AG04449 (cell line): ENCODE measurements at regions not wholly inside any gene's neighbourhood (a gene's known extent, or its start where the extent isn't known, plus 50 kb on each side); places are given as distances from the start of the nearest gene placed in this dataset.

ENCODE experiments used
- CTCF ChIA-PET: fragments of 350-600 bp; formaldehyde crosslinking; extraction: SDS; loops from one replicate; lab custom pipeline; 2021; ENCODE audit warnings: antibody characterized with exemption; lab: Yijun Ruan, JAX
- POLR2A ChIA-PET: fragments of 400-600, 350-600 bp; formaldehyde crosslinking; extraction: SDS; loops from one replicate; lab custom pipeline; 2020; ENCODE audit warnings: antibody characterized with exemption, inconsistent platforms; lab: Yijun Ruan, JAX
- DNase-seq: peaks from one replicate; pipeline ENCODE4 v3.0.0-alpha.2; 2010; ENCODE audit warnings: low read depth, low spot score
- H3K4me3 ChIP-seq: 2 replicates; pipeline ENCODE4 v1.5.1; 2011; ENCODE audit warnings: low read depth, mild to moderate bottlenecking, control low read depth, low read length
- CTCF ChIP-seq: IDR thresholded peaks from one replicate; pipeline ENCODE4 v1.5.1; 2011; ENCODE audit warnings: mild to moderate bottlenecking, moderate library complexity, low read length, control low read depth, inconsistent platforms; ENCODE audit not compliant: insufficient read depth; ENCODE audit errors: missing control alignments

DNA sequence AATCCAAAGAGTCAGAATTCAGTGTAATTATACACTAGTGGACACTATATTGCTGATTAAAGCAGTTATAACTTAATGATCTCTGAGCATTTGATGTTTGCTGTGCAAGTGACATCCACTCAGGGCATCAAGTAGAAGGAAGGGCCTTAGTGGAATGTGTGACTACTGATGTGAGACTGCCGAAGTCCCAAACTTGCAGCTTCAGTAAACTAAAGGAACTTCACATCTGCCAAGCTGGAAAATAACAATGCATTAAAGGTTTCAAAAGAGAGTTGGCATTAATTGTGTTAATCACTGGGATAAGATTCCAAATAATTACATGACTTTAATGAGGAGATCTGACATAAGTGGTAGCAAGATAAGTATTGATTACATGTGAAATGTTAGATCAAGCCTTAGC lies 52.5 kb upstream of the SLC25A4 start:
- no peak for TF ChIP-seq CTCF
- DNase-seq: no peak
- ChIA-PET CTCF (no interaction called here), POLR2A (no interaction called here)
- H3K4me3 ChIP-seq: no peak overlapping the region

DNA sequence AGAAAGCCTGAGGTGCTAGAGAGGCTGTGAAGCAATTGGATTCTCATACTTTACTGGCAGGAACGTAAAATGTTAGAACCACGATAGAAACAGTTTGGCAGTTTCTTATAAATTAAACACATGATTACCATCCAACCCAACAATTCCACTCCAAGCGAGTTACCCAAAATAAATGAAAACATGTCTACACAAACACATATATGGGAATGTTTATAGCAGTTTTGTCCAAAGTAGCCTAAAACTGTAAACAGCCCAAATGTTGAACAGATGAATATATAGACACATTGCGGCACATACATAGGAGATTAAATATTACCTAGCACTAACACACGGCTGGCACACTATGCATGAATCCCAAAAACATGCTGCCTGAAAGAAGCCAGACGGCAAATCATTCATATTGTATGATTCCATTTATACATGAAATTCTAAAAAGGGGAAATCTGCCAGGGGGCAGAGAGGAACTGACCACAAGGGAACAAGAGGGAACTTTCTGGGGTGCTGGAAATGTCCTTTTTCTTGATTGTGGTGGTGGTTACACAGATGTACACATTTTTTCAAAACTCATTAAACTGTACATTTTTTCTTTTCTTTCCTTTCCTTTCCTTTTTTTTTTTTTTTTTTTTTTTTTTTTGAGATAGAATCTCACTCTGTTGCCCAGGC lies 50.4 kb upstream of the SLC25A4 start:
- ChIA-PET POLR2A (no interaction called here), CTCF (interaction anchor here (1.1 kb wide), 1 partner anchor 52 kb away, joined by 3 read pairs; no protein-coding TSS in a partner anchor)

More for the DNA sequence above, 50.4 kb upstream of the SLC25A4 start:
- DNase-seq: no peak
- no peak for TF ChIP-seq CTCF
- H3K4me3 ChIP-seq: no peak overlapping the region
